ENCODE measurements at regions not wholly inside any gene's neighbourhood (a gene's known extent, or its start where the extent isn't known, plus 50 kb on each side); places are given as distances from the start of the nearest gene placed in this dataset.

DNA sequence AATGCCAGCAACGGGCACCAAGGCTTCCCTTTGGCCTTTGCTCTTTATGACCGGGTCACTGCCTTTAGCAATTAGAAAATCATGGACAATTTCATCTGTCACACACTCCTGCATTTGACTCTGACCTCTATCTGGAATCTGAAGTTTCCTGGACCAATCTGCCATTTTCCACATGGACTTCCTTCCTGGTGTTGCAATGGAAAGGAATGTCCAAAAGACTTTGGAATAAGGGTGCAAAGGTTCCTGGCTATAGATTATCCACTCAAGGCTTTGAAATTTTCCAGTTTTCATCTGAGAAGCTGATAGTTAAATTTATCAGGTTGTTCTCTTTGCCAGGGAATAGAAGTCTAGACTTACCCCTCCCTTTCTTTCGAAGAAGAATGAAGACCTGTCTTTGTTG, 523.1 kb upstream of the ZNF462 start:
- no peak overlapping the region for H3K4ac ChIP-seq (ENCODE audit: low read depth, low read length)
- H2BK15ac ChIP-seq (ENCODE audit: low read depth, low read length), result no peak overlapping the region
- H2BK20ac ChIP-seq (ENCODE audit: low read depth, low read length, poor library complexity, severe bottlenecking), result no peak overlapping the region
- H4K8ac ChIP-seq (replicated peaks; ENCODE audit: insufficient read length, low read depth, low read length), result no peak overlapping the region
- no peaks in the 10 kb centered on the region for H3K23me2 ChIP-seq (ENCODE audit: insufficient read length, low read depth, low read length, poor library complexity, severe bottlenecking)
- no peak overlapping the region for H3K4me2 ChIP-seq (ENCODE audit: insufficient read depth, insufficient read length, low read length)
- H3K79me1 ChIP-seq (ENCODE audit: insufficient read depth, low read depth, low read length, poor library complexity, severe bottlenecking), result no peaks in the 10 kb centered on the region
- H3K27me3 ChIP-seq (ENCODE audit: insufficient read depth, low read length), result no peaks in the 10 kb centered on the region
- H3K4me1 Mint-ChIP-seq, result no peaks in the 10 kb centered on the region
- H3K23ac ChIP-seq (ENCODE audit: insufficient read length, low read depth, low read length), result no peak overlapping the region
- no peaks in the 10 kb centered on the region for H3K79me2 ChIP-seq (ENCODE audit: insufficient read depth, low read length)
- H2BK120ac ChIP-seq (ENCODE audit: low read depth, low read length, poor library complexity, severe bottlenecking), result no peak overlapping the region
- H2BK12ac ChIP-seq (ENCODE audit: insufficient read length, low read depth, low read length), result no peak overlapping the region
- no peak overlapping the region for H4K91ac ChIP-seq (ENCODE audit: insufficient read length, low read depth, low read length)
- no peak overlapping the region for H3K56ac ChIP-seq (ENCODE audit: insufficient read length, low read depth, low read length)
- no peak overlapping the region for H2BK5ac ChIP-seq (ENCODE audit: insufficient read length, low read length)
- no peaks in the 10 kb centered on the region for H4K20me1 ChIP-seq (ENCODE audit: control insufficient read depth, insufficient read depth, insufficient read length)
- H3K27ac Mint-ChIP-seq, result no peak overlapping the region
- no peak for DNase-seq
- TF ChIP-seq, protein P1, sequence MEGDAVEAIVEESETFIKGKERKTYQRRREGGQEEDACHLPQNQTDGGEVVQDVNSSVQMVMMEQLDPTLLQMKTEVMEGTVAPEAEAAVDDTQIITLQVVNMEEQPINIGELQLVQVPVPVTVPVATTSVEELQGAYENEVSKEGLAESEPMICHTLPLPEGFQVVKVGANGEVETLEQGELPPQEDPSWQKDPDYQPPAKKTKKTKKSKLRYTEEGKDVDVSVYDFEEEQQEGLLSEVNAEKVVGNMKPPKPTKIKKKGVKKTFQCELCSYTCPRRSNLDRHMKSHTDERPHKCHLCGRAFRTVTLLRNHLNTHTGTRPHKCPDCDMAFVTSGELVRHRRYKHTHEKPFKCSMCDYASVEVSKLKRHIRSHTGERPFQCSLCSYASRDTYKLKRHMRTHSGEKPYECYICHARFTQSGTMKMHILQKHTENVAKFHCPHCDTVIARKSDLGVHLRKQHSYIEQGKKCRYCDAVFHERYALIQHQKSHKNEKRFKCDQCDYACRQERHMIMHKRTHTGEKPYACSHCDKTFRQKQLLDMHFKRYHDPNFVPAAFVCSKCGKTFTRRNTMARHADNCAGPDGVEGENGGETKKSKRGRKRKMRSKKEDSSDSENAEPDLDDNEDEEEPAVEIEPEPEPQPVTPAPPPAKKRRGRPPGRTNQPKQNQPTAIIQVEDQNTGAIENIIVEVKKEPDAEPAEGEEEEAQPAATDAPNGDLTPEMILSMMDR (conservative IDR thresholded peaks at IDR 0.05), result no peak
- H3K36me3 Mint-ChIP-seq (ENCODE audit: insufficient read depth in 1 of 3, low read depth in 3 of 3), result no peaks in the 10 kb centered on the region
- no peak overlapping the region for H3K27ac ChIP-seq (ENCODE audit: insufficient read length, low read depth, low read length)
- no peak overlapping the region for H2AK5ac ChIP-seq (ENCODE audit: insufficient read length, low read length)
- no peak overlapping the region for H3K14ac ChIP-seq (ENCODE audit: insufficient read depth, low read length)
- H3T11ph ChIP-seq (ENCODE audit: low read length), result no peak overlapping the region
- H3K4me1 ChIP-seq (ENCODE audit: insufficient read depth, low read length), result no peaks in the 10 kb centered on the region
- no peaks in the 10 kb centered on the region for H3K27me3 Mint-ChIP-seq (ENCODE audit: low read depth)
- no peak overlapping the region for H3K18ac ChIP-seq (ENCODE audit: insufficient read length, low read depth, low read length)
- no peak overlapping the region for H4K5ac ChIP-seq (ENCODE audit: insufficient read length, low read depth, low read length)
- no peak overlapping the region for H3K4me3 Mint-ChIP-seq
- no peak overlapping the region for H2AFZ ChIP-seq (ENCODE audit: low read length)
- peaks cover 4 to 5% of the 10 kb centered on the region in 2 experiments; a peak in 4 of 5 replicates for H3K9me3 Mint-ChIP-seq
- no peak overlapping the region for H3K9ac ChIP-seq (ENCODE audit: extremely low read depth, insufficient read length, low read length)
- no CpG with 5 or more reads among the region's 3 CpGs for WGBS (ENCODE audit: extremely low coverage, insufficient read length, low lambda C conversion rate)
- no peaks in the 10 kb centered on the region for H3K9me3 ChIP-seq (ENCODE audit: control insufficient read depth, low read depth, low read length)

Measured in H9 (cell line).